Stimulated activated CD8-positive, alpha-beta memory T cell treated with anti-CD3 and anti-CD28 coated beads, Interleukin-15, amount 100 ng/mL, for 48 hours (primary cell): ENCODE measurements at regions not wholly inside any gene's neighbourhood (a gene's known extent, or its start where the extent isn't known, plus 50 kb on each side); places are given as distances from the start of the nearest gene placed in this dataset.
A peak's percentile ranks its signal among the peaks of the same experiment; 100 is the strongest.
"Not testable (repeated sequence)": the region's sequence is repeated elsewhere in the genome, so short reads cannot be mapped to it uniquely, and the experiment has no call there.

Experiments
- DNase-seq, 2 donors: peaks; one replicate each; pipeline ENCODE4 v3.0.0-alpha.2; 2020; ENCODE audit warnings: low read depth in 2 of 2

DNA sequence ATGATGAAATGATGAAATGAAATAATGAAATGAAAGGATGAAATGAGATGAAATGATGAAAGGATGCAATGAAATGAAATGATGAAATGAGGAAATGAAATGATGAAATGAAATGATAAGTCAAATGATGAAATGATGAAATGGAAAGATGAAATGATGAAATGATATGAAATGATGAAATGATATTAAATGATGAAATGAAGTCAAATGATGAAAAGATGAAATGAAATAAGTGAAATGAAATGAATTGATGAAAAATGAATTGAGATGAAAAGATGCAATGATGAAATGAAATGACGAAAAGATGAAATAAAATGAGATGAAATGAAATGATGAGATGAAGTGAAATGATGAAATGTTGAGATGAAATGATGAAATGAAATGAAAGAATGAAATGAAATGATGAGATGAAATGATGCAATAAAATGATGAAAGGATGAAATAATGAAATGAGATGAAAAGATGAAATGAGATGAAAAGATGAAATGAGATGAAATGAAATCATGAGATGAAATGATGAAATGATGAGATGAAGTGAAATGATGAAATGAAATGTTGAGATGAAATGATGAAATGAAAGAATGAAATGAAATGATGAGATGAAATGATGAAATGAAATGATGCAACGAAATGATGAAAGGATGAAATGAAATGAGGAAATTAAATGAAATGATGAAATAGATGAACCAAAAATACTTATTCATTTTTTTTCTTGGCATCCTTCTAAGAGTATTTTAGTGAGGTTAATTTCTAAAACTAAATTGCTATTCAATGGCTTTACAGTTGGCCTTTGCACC is 139.8 kb upstream of the ERV3-1 start:
- DNase-seq = not testable (repeated sequence)

DNA sequence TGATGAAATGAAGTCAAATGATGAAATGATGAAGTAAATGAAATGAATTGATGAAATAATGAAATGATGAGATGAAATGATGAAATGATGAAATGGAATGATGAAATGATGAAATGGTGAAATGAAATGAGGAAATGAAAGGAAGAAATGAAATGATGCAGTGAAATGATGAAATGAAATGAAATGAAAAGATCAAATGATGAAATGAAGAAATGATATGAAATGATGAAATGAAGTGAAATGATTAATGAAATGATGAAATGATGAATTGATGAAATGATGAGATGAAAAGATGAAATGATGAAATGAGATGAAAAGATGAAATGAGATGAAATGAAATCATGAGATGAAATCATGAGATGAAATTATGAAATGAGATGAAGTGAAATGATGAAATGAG is 139.2 kb upstream of the ERV3-1 start:
- DNase-seq = not testable (repeated sequence)

DNA sequence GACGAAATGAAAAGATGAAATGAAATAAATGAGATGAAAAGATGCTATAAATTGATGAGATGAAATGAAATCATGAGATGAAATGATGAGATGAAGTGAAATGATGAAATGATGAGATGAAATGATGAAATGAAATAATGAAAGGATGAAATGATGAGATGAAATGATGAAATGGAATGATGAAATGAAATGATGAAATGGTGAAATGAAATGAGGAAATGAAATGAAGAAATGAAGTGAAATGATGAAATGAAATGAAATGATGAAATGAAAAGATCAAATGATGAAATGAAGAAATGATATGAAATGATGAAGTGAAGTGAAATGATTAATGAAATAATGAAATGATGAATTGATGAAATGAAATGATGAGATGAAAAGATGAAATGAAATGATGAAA is 138.5 kb upstream of the ERV3-1 start:
- DNase-seq = not testable (repeated sequence)

DNA sequence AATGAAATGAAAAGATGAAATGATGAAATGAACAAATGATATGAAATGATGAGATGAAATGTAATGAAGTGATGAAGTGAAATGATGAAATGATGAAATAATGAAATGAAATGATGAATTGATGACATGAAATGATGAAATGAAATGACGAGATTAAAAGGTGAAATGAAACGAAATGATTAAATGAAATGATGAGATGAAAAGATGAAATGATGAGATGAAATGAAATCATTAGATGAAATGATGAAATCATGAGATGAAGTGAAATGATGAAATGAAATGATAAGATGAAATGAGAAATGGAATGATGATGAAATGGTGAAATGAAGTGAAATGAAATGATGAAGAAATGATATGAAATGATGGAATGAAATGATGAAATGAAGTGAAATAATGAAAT is 138.1 kb upstream of the ERV3-1 start:
- not testable (repeated sequence) for DNase-seq

DNA sequence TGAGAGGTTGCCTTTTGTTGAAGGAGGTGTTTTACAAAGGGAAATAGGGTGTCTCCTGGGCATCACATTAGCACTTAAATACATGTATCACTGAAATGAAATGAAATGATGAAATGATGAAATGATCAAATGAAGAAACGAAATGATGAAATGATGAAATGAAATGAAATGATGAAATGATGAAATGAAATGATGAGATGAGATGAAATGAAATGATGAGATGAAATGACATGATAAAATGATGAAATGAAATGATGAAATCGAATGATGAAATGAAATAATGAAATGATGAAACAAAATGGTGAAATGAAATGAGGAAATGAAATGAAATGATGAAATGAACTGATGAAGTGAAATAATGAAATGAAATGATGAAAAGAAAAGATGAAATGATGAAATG is 137.6 kb upstream of the ERV3-1 start:
- not testable (repeated sequence) for DNase-seq

DNA sequence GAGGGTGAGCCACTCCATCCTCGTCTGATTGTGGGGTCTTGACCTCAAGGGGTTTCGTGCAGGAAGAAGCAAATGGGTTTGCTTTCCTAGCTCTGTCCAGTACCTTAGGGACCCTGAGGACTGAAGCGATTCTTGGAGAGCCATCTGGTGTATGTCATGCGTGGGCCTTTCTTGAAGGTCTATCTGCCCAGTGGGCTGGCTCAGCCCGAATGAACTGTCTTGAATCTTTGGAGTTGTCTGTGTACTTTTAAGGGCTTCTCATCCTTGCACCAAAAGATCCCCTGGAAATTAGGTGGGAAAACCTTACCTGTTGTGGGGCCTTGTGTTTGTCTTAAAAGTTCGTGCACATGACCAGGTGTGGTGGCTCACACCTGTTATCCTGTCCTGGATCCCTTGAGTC is 135.4 kb upstream of the ERV3-1 start:
- not testable (repeated sequence) for DNase-seq

DNA sequence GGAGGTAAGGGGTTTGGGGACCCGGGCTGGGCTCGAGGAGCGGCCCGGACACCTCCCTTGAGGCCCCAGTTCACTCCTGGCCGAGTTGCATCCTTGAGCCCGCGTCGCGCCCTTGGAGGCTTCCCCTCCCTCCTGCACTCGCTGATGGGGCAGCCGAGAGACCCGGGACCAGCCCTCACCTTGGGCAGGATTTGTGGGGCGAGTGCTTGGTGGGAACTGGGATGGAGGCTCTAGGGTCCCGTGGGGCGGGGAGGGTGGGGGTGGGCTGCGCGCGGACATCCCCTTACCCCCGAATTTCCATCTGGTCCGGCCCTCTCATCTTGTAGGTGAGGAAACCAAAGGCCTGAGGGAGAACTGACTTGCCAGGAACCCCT is 134.9 kb upstream of the ERV3-1 start:
- DNase-seq = not testable (repeated sequence)

DNA sequence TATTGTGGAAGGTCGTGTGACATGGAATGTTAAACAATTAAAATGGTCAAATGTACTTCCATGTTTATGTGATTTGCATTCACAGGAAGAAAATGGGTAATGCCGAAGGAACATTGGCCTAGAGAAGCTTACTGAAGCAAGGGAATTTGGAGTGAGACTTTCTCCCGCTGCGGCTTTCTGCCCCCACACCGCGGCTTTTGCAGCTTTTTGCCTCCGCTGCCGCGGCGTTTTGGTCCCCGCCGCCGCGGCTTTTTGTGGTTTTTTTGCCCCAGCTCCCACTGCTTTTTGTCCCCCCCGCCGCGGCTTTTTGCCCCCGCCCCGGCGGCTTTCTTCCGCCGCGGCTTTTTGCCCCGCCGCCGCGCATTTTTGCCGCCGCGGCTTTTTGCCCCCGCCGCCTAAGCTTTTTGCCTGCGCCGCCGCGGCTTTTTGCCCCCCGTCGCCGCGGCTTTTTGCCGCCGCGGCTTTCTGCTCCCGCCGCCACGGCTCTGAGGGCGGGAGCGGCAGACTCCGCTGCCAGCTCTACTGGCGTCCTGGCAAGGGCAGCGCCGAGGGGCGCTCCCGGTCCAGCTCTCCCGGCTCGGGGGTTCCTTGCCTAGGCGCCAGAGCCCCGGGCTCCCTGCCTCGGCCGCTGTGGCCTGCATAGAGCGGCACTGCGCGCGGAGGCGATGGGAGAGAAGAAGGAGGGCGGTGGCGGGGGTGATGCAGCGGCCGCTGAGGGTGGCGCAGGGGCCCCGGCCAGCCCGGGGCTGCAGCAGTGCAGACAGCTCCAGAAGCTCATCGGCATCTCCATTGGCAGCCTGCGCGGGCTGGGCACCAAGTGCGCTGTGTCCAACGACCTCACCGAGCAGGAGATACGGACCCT is 134.3 kb upstream of the ERV3-1 start:
- not testable (repeated sequence) for DNase-seq

DNA sequence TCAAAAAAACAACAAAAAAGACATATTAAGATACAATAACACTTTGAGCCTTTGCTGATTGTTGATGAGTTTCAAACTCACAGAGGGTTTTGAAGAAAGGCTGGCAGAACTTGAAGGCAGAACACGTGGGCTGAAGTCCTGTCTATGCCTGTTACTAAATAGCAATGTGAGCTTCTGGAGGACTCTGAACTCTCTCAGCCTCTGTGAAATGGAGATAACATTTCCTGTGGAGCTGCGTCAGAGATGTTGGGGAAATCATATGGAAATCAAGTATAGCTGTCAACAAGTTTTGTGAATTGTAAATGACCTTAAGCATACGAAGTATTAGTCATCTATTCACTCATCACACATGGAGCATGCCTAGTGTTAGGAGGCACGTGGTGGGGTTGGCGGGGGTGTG is 130.4 kb upstream of the ERV3-1 start:
- not testable (repeated sequence) for DNase-seq

DNA sequence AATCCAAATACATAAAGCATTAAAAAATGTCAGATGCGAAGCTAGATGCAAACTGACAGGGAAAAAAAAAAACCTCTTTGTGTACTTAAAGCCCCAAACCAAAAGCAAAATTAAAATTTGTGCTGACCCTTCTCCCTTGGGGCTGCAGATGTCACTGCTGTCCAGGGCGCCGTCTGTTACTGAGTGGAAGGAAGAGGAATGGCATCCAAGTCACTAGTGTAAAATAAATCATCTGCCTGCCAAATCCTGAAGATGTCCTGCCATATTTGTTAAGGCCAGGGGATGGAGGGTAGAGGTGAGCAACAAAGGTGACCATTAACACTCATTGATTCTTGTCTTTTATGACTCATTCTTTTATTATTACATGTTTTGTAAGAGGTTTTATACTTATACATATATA is 126.6 kb upstream of the ERV3-1 start:
- not testable (repeated sequence) for DNase-seq

DNA sequence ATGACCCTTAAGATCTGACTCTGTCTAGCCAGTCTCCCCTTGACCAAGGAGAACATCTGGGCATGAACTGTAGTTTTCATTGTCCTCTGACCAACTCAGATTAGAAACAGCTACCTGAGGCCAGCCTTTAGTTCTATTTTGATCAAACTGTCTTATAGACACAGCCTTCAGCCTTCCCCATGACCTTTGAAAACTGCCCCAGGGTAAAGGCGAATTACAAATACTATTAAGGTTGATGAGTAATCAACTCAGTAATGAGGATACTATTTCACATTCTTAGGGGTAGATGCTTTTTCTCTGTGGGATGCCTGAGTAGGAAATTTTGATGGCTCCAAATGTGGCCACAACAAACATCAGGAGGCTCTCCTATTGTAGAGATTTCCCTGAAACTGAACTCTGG is 125.8 kb upstream of the ERV3-1 start:
- not testable (repeated sequence) for DNase-seq

DNA sequence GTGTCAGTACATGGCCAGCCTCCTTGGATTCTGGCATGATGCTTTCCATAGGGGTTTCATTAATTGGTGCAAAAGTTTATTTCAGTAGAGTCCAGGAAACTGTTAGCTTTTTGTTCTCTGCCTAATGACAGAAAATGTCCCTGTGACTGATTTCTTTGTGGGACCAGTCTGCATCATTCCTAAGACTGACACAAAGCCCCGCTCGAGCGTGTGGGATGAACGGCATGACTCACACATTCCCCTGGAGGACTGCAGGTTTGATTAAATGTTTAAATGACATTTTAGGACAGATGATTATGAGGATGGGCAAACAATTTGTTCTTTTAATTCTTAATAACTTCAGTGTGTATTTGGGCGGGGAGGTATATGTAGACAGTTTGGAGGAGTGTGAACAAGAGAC is 120.9 kb upstream of the ERV3-1 start:
- not testable (repeated sequence) for DNase-seq

DNA sequence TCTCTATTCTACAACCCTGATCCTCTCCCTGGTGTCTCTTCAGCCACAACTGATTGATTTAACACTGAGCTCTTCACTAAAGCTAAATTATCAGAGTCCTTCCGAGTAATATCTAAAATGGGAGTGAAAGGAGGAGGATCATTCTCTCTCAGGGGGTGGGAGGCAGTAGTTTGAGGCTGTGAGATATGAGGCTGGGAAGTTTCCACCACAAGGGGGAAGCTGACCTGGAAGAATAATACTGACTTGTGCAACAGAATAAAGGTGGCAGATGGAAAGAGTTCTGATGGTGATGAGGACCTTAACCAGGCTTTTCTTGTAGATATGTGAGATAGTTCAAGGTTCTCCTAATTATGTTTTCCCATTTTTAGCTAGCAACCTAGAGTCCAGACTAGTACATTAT is 118.1 kb upstream of the ERV3-1 start:
- DNase-seq = not testable (repeated sequence)

DNA sequence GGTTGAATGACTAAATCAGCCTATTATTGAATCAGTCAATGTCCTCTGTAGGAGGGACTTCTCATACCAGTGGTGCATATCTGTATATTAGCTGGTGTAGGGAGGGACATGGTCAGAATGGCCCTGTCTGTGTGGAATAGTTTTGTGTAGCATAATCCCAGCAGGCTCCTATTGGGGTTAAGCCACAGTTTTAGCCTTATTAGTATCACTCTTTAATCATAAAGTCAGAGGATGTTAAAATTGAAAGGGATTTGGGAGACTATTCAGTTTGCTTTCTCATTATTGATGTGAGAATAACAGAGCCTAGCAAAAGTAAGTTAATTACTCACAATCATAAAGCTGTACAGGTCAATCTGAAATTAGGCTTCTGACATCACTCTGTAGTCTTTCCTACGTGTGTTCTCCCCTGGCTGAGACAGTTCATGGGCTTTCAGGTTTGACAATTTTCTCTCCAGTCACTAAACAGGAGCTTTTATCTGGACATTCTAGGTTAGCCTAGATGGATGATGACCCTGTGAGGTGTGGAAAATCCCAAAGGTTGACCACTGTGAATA is 99.2 kb upstream of the ERV3-1 start:
- not testable (repeated sequence) for DNase-seq

DNA sequence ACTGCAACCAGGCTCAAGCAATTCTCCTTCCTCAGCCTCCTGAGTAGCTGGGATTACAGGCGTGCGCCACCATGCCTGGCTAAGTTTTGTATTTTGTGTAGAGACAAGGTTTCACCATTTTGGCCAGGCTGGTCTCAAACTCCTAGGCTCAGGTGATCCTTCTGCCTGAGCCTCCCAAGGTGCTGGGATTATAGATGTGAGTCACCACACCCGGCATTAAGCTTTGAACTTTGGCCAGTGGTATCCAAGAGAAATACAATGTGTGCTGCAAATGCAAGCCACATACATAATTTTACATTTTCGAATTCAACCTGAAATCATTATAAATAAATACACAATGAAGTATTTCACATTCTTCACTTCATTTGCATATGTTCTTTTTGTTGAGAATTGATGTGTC is 94.0 kb upstream of the ERV3-1 start:
- not testable (repeated sequence) for DNase-seq

DNA sequence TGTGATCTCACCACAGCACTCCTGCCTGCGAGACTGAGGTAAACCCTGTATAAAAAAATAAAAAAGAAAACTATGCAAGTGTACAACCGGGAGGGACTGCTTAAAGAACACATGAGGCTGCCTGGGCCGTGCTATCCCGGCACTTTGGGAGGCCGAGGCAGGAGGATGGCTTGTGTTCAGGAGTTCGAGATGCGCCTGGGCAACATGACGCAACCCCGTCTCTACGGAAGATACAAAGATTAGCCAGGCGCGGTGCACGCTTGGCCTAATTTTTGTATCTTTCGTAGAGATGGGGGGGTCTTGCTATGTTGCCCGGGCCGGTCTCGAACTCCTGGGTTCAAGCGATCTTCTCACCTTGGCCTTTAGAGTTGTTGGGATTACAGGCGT is 75.2 kb upstream of the ERV3-1 start:
- DNase-seq = not testable (repeated sequence)

DNA sequence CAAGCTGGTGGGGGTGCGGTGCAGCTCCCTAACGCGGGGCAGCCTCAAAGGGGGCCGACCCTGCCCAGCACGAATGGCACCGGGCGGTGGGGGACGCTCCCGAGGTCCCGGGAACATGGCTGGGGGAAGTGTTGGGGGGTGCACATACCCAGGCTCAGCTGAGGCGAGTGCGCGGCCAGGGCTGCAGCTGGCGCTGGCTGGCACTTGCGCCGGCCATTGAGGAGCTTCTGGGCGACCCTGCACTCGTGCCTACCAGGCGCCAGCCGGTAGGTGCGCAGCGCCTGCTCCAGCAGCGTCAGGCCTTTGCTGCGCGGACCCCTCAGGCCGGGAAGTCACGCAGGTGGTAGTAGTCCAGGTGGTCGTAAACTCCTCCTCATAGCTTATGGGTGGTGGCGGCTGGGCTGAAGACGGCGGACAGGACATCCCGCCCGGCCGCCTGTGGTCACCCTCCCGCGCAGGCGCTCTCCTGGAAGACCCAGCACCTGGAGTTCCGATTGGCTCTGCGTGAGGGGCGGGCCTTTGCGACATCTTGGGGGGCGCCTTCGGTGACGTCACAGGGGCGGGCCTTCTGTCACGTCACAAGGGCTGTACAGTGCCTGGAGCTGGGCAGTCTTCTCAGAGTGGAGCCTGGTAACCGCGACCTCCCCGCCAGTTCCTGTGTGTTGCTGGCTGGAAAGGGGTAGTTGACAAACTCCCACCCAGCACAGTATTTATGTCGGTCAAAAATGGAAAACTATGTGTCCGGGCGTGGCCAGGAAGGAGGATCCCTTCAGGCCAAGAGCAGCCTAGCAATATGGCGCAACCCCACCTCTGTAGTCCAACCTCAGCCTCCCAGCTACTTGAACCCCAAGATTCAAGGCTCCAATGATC is 74.5 kb upstream of the ERV3-1 start:
- peak; percentile 80 to 91 for DNase-seq

DNA sequence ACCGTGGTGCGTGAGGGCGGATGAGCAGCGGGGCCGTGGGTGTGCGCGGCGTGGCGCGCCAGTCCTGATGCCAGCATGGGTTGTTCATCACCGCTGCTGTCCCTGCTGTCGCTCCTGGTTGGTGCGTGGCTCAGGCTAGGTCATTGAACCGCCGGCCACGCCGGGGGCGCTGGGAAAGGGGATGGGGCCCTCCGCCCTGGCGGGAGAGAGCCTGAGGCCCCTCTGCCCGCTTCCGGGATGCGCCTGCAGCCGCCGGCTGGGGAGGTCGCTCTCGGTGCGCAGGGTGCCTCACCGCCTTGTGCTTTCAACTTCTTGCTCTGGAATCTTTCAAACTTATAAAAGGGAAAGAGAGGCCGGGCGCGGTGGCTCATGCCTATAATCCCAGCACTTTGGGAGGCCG is 68.5 kb upstream of the ERV3-1 start:
- not testable (repeated sequence) for DNase-seq

DNA sequence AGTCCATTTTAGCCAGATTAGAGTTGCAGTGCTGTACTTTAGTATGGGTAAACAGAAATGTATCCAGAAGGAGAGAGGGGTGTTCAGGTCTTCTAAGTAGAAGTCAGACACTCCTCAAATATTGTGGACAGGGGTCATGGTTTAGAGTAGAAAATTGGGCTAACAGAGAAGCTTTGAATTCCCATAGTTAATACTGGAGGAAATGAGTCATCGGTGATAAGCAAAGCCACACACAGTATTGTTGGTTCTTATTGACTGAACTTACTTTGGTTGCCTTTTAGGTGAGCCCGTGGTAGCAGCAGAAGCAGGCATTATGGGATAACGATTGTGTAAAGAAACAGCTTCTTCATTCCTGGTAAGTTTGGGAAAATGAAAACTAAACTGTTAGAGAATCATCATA is 66.7 kb upstream of the ERV3-1 start:
- DNase-seq = not testable (repeated sequence)

DNA sequence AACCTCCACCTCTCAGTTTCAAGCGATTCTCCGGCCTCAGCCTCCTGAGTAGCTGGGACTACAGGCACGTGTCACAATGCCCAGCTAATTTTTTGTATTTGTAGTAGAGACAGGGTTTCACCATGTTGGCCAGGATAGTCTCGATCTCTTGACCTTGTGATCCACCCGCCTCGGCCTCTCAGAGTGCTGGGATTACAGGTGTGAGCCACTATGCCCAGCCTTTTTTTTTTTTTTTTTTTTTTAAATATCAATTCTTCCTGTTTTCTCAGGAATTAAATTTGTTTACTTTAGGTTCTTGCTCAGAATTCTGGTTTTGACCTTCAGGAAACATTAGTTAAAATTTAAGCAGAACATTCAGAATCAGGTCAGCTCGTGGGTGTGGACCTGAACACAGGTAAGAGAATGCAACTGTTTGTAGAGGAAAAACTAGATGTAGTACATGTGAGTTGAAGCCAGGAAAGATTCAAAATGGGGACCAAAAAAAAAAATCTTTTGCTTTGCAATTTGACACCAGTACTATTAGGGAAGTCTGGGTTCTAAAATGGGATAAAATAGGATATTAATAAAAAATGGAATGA is 65.5 kb upstream of the ERV3-1 start:
- DNase-seq = not testable (repeated sequence)

DNA sequence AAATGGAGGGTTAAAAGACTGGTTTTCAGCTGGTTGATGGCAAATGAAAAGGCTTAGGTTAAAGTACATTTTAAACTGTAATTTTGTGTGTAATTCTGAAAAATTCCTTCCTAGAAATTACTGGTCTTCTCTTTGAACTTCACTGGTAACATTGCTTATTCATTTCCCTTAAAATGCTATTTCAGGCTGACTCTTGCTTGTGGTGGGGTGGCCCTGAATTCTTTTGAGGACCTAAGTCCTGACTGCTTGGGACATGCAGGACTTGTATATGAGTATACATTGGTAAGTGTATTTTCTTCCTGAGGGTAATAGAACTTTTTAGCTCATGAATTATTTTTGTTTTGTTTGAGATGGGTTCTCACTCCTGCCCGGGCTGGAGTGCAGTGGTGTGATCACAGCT is 63.0 kb upstream of the ERV3-1 start:
- not testable (repeated sequence) for DNase-seq
